ENCODE measurements at regions not wholly inside any gene's neighbourhood (a gene's known extent, or its start where the extent isn't known, plus 50 kb on each side); places are given as distances from the start of the nearest gene placed in this dataset.

- no peak overlapping the region for H3K4me3 ChIP-seq (replicated peaks; ENCODE audit: low read depth, low read length)
- DNase-seq (ENCODE audit: extremely low read depth, low read depth), result no peak
- TF ChIP-seq, protein P1, sequence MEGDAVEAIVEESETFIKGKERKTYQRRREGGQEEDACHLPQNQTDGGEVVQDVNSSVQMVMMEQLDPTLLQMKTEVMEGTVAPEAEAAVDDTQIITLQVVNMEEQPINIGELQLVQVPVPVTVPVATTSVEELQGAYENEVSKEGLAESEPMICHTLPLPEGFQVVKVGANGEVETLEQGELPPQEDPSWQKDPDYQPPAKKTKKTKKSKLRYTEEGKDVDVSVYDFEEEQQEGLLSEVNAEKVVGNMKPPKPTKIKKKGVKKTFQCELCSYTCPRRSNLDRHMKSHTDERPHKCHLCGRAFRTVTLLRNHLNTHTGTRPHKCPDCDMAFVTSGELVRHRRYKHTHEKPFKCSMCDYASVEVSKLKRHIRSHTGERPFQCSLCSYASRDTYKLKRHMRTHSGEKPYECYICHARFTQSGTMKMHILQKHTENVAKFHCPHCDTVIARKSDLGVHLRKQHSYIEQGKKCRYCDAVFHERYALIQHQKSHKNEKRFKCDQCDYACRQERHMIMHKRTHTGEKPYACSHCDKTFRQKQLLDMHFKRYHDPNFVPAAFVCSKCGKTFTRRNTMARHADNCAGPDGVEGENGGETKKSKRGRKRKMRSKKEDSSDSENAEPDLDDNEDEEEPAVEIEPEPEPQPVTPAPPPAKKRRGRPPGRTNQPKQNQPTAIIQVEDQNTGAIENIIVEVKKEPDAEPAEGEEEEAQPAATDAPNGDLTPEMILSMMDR (IDR thresholded peaks at IDR 0.05; ENCODE audit: low read depth, low read length, missing control alignments), result no peak
These were observed 211.2 kb upstream of the TLE3 start for GRCh38 chr15:70308735-70309434.

DNA sequence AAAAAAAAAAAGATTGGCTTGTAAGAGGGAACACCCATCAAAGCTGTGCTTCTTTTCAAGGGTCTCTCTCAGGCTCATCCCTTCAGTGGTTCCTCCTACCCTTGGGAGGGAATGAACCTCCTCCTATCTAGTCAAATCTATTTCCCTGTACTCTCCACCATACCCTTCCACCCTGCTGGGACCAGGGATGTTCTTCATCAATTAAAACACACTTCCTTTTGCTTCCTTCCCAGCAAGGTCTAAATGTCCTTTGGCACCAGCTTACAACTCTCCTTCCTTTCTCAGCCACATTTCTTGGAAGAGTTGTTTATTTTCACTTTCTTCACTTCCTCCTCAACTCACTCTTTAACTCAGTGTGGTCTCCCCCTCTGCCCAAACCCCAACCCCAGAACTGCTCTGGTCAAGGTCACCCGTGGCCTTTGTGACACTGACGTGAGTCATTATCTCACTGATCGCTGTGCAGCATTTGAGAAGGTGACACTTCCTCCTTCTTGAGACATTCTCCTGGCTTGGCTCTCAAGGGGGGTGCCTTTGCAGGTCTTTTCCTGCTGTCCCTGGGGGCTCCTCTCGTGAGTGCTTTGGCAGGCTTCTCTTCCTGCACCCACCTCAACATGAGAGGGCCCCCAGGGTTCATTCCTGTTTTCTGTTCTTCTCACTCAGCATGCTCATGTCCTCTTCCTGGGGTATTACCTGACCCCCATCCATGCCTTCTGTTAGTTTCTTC lies 210.5 kb upstream of the TLE3 start:
- TF ChIP-seq, protein P1 (IDR thresholded peaks at IDR 0.05; ENCODE audit: low read depth, low read length, missing control alignments), result no peak
- no peak for DNase-seq (ENCODE audit: extremely low read depth, low read depth)
- no peak overlapping the region for H3K4me3 ChIP-seq (replicated peaks; ENCODE audit: low read depth, low read length)

DNA sequence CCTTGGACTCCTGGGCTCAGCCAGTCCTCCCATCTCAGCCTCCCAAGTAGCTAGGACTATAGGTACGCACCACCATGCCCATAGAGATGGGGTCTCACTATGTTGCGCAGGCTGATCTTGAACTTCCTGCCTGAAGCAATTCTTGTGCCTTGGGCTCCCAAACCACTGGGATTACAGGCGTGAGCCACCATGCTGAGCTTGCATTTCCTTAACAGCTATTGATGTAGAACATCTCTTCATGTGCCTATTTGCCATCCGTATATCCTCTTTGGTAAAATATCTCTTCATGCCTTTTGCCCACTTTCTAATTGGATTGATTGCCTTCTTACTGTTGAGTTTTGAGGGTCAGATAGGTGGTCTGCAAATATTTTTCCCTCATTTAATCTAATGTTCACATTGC lies 208.9 kb upstream of the TLE3 start:
- TF ChIP-seq, protein P1 (IDR thresholded peaks at IDR 0.05; ENCODE audit: low read depth, low read length, missing control alignments), result no peak
- no peak overlapping the region for H3K4me3 ChIP-seq (replicated peaks; ENCODE audit: low read depth, low read length)
- DNase-seq (ENCODE audit: extremely low read depth, low read depth), result no peak

DNA sequence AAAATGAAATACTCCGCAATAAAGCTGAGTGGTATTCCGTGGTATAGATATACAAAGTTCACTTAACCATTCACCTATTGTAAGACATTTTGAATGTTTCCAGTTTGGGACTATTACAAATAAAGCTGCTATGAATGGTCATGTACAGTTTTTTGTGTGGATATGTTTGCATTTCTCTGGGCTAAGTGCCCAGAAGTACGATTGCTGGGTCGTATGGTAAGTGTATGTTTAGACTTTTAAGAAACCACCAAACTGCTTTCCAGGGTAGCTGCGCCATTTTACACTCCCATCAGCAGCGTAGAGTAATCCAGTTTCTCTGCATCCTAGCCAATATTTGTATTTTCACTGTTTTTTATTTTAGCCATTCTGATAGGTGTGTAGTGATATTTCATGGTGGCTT lies 208.4 kb upstream of the TLE3 start:
- no peak for DNase-seq (ENCODE audit: extremely low read depth, low read depth)
- no peak overlapping the region for H3K4me3 ChIP-seq (replicated peaks; ENCODE audit: low read depth, low read length)
- TF ChIP-seq, protein P1 (IDR thresholded peaks at IDR 0.05; ENCODE audit: low read depth, low read length, missing control alignments), result no peak

GRCh38 chr15:70303981-70304380 lies 206.3 kb upstream of the TLE3 start:
- H3K4me3 ChIP-seq (replicated peaks; ENCODE audit: low read depth, low read length), result no peak overlapping the region
- TF ChIP-seq, protein P1 (IDR thresholded peaks at IDR 0.05; ENCODE audit: low read depth, low read length, missing control alignments), result no peak
- no peak for DNase-seq (ENCODE audit: extremely low read depth, low read depth)

GRCh38 chr15:70302360-70302759 lies 204.6 kb upstream of the TLE3 start:
- TF ChIP-seq, protein P1 (IDR thresholded peaks at IDR 0.05; ENCODE audit: low read depth, low read length, missing control alignments), result no peak
- H3K4me3 ChIP-seq (replicated peaks; ENCODE audit: low read depth, low read length), result no peak overlapping the region
- DNase-seq (ENCODE audit: extremely low read depth, low read depth), result no peak
